A673 (cell line): ENCODE measurements at regions not wholly inside any gene's neighbourhood (a gene's known extent, or its start where the extent isn't known, plus 50 kb on each side); places are given as distances from the start of the nearest gene placed in this dataset.

Experiments used
- BruUV-seq: library from RNA; stranded (reverse); fragments of 400-500 nt; replicated peaks from 2 replicates; lab custom pipeline; 2021; lab: Mats Ljungman, UMichigan
- CTCF ChIA-PET: fragments of 300-600 bp; sonication (Branson Sonifier 250); formaldehyde crosslinking; loops from one replicate; lab custom pipeline; 2022; ENCODE audit warnings: antibody characterized with exemption; lab: Charles Lee
- POLR2A ChIA-PET: fragments of 300-600 bp; sonication (Branson Sonifier 250); formaldehyde crosslinking; loops from one replicate; lab custom pipeline; 2022; ENCODE audit warnings: antibody characterized with exemption; ENCODE audit not compliant: low non-redundant PET; lab: Charles Lee
- DNase-seq: peaks from one replicate; pipeline ENCODE4 v3.0.0-alpha.2; 2015; ENCODE audit warnings: low spot score
- H3K27ac ChIP-seq: fragments of 200-600 bp; sonication (generic); 2 replicates; pipeline ENCODE4 v1.5.1; 2016; ENCODE audit warnings: mixed run types, low read depth, mild to moderate bottlenecking, mixed read lengths, antibody characterized with exemption, low read length; ENCODE audit not compliant: poor library complexity, severe bottlenecking
- H3K27me3 ChIP-seq: fragments of 200-600 bp; sonication (generic); replicated peaks from 2 replicates; pipeline ENCODE4 v1.6.1; 2017; ENCODE audit warnings: mixed run types, low read depth, mild to moderate bottlenecking, mixed read lengths, antibody characterized with exemption, low read length; ENCODE audit not compliant: insufficient read depth, poor library complexity
- H3K36me3 ChIP-seq: fragments of 200-600 bp; sonication (generic); 2 replicates; pipeline ENCODE4 v1.6.1; 2016; ENCODE audit warnings: mixed run types, mild to moderate bottlenecking, mixed read lengths, antibody characterized with exemption, low read length; ENCODE audit not compliant: insufficient read depth, poor library complexity, severe bottlenecking
- H3K4me1 ChIP-seq: fragments of 200-600 bp; sonication (generic); 2 replicates; pipeline ENCODE4 v1.6.1; 2017; ENCODE audit warnings: mixed run types, mild to moderate bottlenecking, mixed read lengths, antibody characterized with exemption, low read length; ENCODE audit not compliant: insufficient read depth, poor library complexity, severe bottlenecking
- H3K4me3 ChIP-seq: fragments of 200-600 bp; sonication (generic); 2 replicates; pipeline ENCODE4 v1.5.1; 2016; ENCODE audit warnings: low read depth, mixed run types, mild to moderate bottlenecking, mixed read lengths, low read length; ENCODE audit not compliant: poor library complexity, severe bottlenecking
- H3K9me3 ChIP-seq: fragments of 200-600 bp; sonication (generic); 2 replicates; pipeline ENCODE4 v1.6.1; 2016; ENCODE audit warnings: mixed run types, low read depth, mild to moderate bottlenecking, mixed read lengths, antibody characterized with exemption, low read length; ENCODE audit not compliant: poor library complexity, severe bottlenecking
- EZH2 ChIP-seq: fragments of 200-600 bp; sonication (generic); IDR thresholded peaks from 2 replicates; pipeline ENCODE4 v1.6.1; 2017; ENCODE audit warnings: borderline replicate concordance, low read depth, mild to moderate bottlenecking, mixed read lengths, antibody characterized with exemption, low read length; ENCODE audit not compliant: poor library complexity, severe bottlenecking
- intact Hi-C: fragments of 100-400 bp; cut with micrococcal nuclease; formaldehyde crosslinking; loops from one replicate; pipeline ENCODE4 v1.10.0; 2022; ENCODE audit not compliant: unreplicated experiment
- TF ChIP-seq, protein P1 (sequence below): fragments of 300-800, 200-600 bp; sonication (generic); conservative IDR thresholded peaks from 2 replicates; pipeline ENCODE4 v1.5.1; 2017; ENCODE audit warnings: low read depth, mild to moderate bottlenecking, antibody characterized with exemption, low read length, moderate library complexity, mixed read lengths

- no peak overlapping the region for H3K4me3 ChIP-seq
- TF ChIP-seq, protein P1, sequence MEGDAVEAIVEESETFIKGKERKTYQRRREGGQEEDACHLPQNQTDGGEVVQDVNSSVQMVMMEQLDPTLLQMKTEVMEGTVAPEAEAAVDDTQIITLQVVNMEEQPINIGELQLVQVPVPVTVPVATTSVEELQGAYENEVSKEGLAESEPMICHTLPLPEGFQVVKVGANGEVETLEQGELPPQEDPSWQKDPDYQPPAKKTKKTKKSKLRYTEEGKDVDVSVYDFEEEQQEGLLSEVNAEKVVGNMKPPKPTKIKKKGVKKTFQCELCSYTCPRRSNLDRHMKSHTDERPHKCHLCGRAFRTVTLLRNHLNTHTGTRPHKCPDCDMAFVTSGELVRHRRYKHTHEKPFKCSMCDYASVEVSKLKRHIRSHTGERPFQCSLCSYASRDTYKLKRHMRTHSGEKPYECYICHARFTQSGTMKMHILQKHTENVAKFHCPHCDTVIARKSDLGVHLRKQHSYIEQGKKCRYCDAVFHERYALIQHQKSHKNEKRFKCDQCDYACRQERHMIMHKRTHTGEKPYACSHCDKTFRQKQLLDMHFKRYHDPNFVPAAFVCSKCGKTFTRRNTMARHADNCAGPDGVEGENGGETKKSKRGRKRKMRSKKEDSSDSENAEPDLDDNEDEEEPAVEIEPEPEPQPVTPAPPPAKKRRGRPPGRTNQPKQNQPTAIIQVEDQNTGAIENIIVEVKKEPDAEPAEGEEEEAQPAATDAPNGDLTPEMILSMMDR: peak; percentile 56; the same call in 1 of the 2 replicates
- no peak for TF ChIP-seq EZH2
- POLR2A ChIA-PET: no interaction called here
- no peaks in the 10 kb centered on the region for H3K36me3 ChIP-seq
- intact Hi-C loops: loop anchor here (5.0 to 10.0 kb wide), 2 partner anchors 84 to 287 kb away; no protein-coding TSS in a partner anchor
- H3K27ac ChIP-seq: no peak overlapping the region
- DNase-seq: peak; percentile 52
- no TSS peak for BruUV-seq
- H3K27me3 ChIP-seq: no peaks in the 10 kb centered on the region
- no peaks in the 10 kb centered on the region for H3K4me1 ChIP-seq
- CTCF ChIA-PET: interaction anchor here (2.7 kb wide), 1 partner anchor 288 kb away, joined by 7 read pairs; no protein-coding TSS in a partner anchor
- no peaks in the 10 kb centered on the region for H3K9me3 ChIP-seq
These were observed 99.2 kb upstream of the TRPM1 start for GRCh38 chr15:31200735-31201151.

DNA sequence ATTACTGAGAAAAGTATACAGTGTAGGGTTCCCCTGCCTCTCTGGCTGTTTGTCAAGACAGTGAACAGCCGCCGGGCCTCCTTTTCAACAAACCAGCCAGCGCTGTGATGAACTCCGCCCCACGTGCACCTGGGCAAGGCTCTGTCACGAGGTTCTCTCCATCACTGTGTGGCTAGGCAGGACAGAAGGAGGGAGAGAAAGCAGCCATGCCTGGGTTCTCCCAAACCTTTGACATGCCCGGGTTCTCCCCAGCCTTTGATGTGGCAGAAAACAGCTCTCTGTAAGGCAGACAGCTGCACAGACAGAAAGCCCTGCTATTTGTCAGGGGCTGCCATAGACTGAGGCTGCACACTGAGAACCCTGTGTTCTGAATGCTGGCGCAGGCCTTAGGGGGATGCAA, 101.4 kb upstream of the TRPM1 start:
- intact Hi-C loops: loop anchor here (5.0 to 10.0 kb wide), 2 partner anchors 82 to 284 kb away; no protein-coding TSS in a partner anchor
- Histone ChIP-seq H3K4me3 (no peak overlapping the region), H3K27ac (no peak overlapping the region), H3K9me3 (no peaks in the 10 kb centered on the region), H3K4me1 (no peaks in the 10 kb centered on the region), H3K36me3 (no peaks in the 10 kb centered on the region), H3K27me3 (no peaks in the 10 kb centered on the region)
- no peak for TF ChIP-seq EZH2
- TF ChIP-seq, protein P1: no peak
- ChIA-PET CTCF (no interaction called here), POLR2A (no interaction called here)
- DNase-seq: no peak
- BruUV-seq: no TSS peak

DNA sequence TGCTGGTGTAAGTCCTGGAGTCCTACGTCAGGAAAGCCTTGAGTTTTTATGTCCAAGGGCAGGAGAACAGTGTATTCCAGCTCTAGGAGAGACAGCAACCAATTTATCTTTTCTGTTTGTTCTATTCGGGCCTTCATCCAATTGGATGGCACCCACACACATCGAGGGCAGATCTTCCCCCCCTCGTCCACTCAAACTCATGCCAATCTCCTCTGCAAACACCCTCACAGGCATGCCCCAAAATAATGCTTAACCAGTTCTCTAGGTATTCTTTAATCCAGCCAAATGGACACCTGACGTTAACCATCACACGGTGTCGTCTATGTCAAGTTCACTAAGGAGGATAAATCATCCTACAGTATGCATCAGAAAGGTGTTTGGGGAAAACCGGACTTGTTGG, 102.5 kb upstream of the TRPM1 start:
- intact Hi-C loops: loop anchor here (5.0 to 10.0 kb wide), 2 partner anchors 81 to 283 kb away; no protein-coding TSS in a partner anchor
- CTCF ChIA-PET: no interaction called here

More for the DNA sequence above, 102.5 kb upstream of the TRPM1 start:
- Histone ChIP-seq H3K9me3 (no peaks in the 10 kb centered on the region), H3K36me3 (no peaks in the 10 kb centered on the region), H3K4me1 (no peaks in the 10 kb centered on the region), H3K4me3 (no peak overlapping the region), H3K27ac (no peak overlapping the region), H3K27me3 (no peaks in the 10 kb centered on the region)
- no TSS peak for BruUV-seq
- TF ChIP-seq, protein P1: no peak
- no peak for TF ChIP-seq EZH2
- DNase-seq: no peak
- POLR2A ChIA-PET: no interaction called here
